GM23338 (cell line): ENCODE measurements at regions not wholly inside any gene's neighbourhood (a gene's known extent, or its start where the extent isn't known, plus 50 kb on each side); places are given as distances from the start of the nearest gene placed in this dataset.

ENCODE experiments used
- ATAC-seq: fragments of 200-7000 bp; cut with Tn5 transposase; 3 replicates; pipeline ENCODE4 v1.9.1; 2020
- DNase-seq: peaks from one replicate; pipeline ENCODE4 v3.0.0-alpha.2; 2015; ENCODE audit warnings: low spot score
- H2AFZ ChIP-seq: fragments of 200-600 bp; sonication (generic); 2 replicates; pipeline ENCODE4 v1.8.0; 2016; ENCODE audit warnings: antibody characterized with exemption, mild to moderate bottlenecking, moderate library complexity
- H3F3A ChIP-seq: fragments of 200-600 bp; sonication (generic); replicated peaks from 2 replicates; pipeline ENCODE4 v1.8.0; 2017; ENCODE audit warnings: antibody characterized with exemption, mixed run types, low read depth
- H3K27ac ChIP-seq: fragments of 200-600 bp; sonication (generic); 2 replicates; pipeline ENCODE4 v1.6.1; 2016; ENCODE audit warnings: low read depth
- H3K27me3 ChIP-seq: fragments of 200-600 bp; sonication (generic); 2 replicates; pipeline ENCODE4 v1.8.0; 2016; ENCODE audit warnings: mild to moderate bottlenecking, mixed run types, moderate library complexity; ENCODE audit not compliant: insufficient read depth
- H3K36me3 ChIP-seq: fragments of 200-600 bp; sonication (generic); 2 replicates; pipeline ENCODE4 v1.8.0; 2016; ENCODE audit warnings: mild to moderate bottlenecking; ENCODE audit not compliant: insufficient read depth
- H3K4me1 ChIP-seq: fragments of 200-600 bp; sonication (generic); 2 replicates; pipeline ENCODE4 v1.8.0; 2016; ENCODE audit warnings: mild to moderate bottlenecking, moderate library complexity; ENCODE audit not compliant: insufficient read depth
- H3K4me2 ChIP-seq: fragments of 200-600 bp; sonication (generic); 2 replicates; pipeline ENCODE4 v1.7.1; 2017; ENCODE audit warnings: mixed run types
- H3K4me3 ChIP-seq: fragments of 200-600 bp; sonication (generic); 2 replicates; pipeline ENCODE4 v1.6.1; 2016; ENCODE audit warnings: mixed run types
- H3K79me2 ChIP-seq: fragments of 200-600 bp; sonication (generic); replicated peaks from 2 replicates; pipeline ENCODE4 v1.8.0; 2017; ENCODE audit warnings: mild to moderate bottlenecking; ENCODE audit not compliant: insufficient read depth
- H3K9me2 ChIP-seq: fragments of 200-600 bp; sonication (generic); 2 replicates; pipeline ENCODE4 v1.8.0; 2017; ENCODE audit not compliant: insufficient read depth
- H4K20me1 ChIP-seq: fragments of 200-600 bp; sonication (generic); replicated peaks from 2 replicates; pipeline ENCODE4 v1.8.0; 2017; ENCODE audit warnings: mild to moderate bottlenecking; ENCODE audit not compliant: insufficient read depth
- H3K27ac Mint-ChIP-seq: 2 replicates; pipeline ENCODE4 v1.8.0; 2020; ENCODE audit warnings: inconsistent platforms, mild to moderate bottlenecking, moderate library complexity, mixed read lengths
- H3K27me3 Mint-ChIP-seq: 3 replicates; pipeline ENCODE4 v1.8.0; 2022; ENCODE audit warnings: low read depth, mild to moderate bottlenecking, moderate library complexity, mixed read lengths, inconsistent platforms; ENCODE audit not compliant: insufficient read depth, poor library complexity
- H3K36me3 Mint-ChIP-seq: 3 replicates; pipeline ENCODE4 v1.8.0; 2021; ENCODE audit warnings: low read depth, mild to moderate bottlenecking, inconsistent platforms, moderate library complexity, mixed read lengths
- H3K4me1 Mint-ChIP-seq: 3 replicates; pipeline ENCODE4 v1.8.0; 2020; ENCODE audit warnings: mild to moderate bottlenecking, inconsistent platforms, mixed read lengths
- H3K4me3 Mint-ChIP-seq: 3 replicates; pipeline ENCODE4 v1.8.0; 2021; ENCODE audit warnings: moderate library complexity, mild to moderate bottlenecking, inconsistent platforms, mixed read lengths
- H3K9me3 Mint-ChIP-seq: 3 replicates; pipeline ENCODE4 v1.8.0; 2020; ENCODE audit warnings: moderate library complexity, mild to moderate bottlenecking, inconsistent platforms, mixed read lengths
- CREB1 ChIP-seq: fragments of 250-450 bp; sonication (Bioruptor Pico); IDR thresholded peaks from 2 replicates; pipeline ENCODE4 v1.5.0; 2020; ENCODE audit warnings: low read depth, mild to moderate bottlenecking, moderate library complexity
- EZH2 ChIP-seq: fragments of 200-600 bp; sonication (generic); IDR thresholded peaks from one replicate; pipeline ENCODE4 v1.8.0; 2017; ENCODE audit warnings: antibody characterized with exemption, mild to moderate bottlenecking, low read depth; ENCODE audit not compliant: unreplicated experiment
- EZH2phosphoT487 ChIP-seq: fragments of 200-600 bp; sonication (generic); IDR thresholded peaks from one replicate; pipeline ENCODE4 v1.8.1; 2018; ENCODE audit warnings: antibody characterized with exemption; ENCODE audit not compliant: unreplicated experiment
- JUNB ChIP-seq: IDR thresholded peaks from one replicate; pipeline ENCODE4 v1.6.1; 2016; ENCODE audit warnings: antibody characterized with exemption; ENCODE audit not compliant: unreplicated experiment
- NANOG ChIP-seq: IDR thresholded peaks from 2 replicates; pipeline ENCODE4 v1.6.1; 2016; ENCODE audit warnings: antibody characterized with exemption, borderline replicate concordance
- POLR2AphosphoS5 ChIP-seq: IDR thresholded peaks from 2 replicates; pipeline ENCODE4 v1.6.1; 2016; ENCODE audit warnings: antibody characterized with exemption, low read depth
- ZNF114 ChIP-seq: fragments of 250-450 bp; sonication (Bioruptor Pico); IDR thresholded peaks from 2 replicates; pipeline ENCODE4 v1.5.0; 2020; ENCODE audit warnings: mild to moderate bottlenecking, moderate library complexity
- ZNF331 ChIP-seq: fragments of 250-450 bp; sonication (Bioruptor Pico); IDR thresholded peaks from 2 replicates; pipeline ENCODE4 v1.5.0; 2020; ENCODE audit warnings: low read depth, mild to moderate bottlenecking, moderate library complexity
- TF ChIP-seq, protein P1 (sequence below): IDR thresholded peaks from one replicate; pipeline ENCODE4 v1.6.1; 2018; ENCODE audit warnings: antibody characterized with exemption; ENCODE audit not compliant: unreplicated experiment
- TF ChIP-seq, protein P2 (sequence below): IDR thresholded peaks from 2 replicates; pipeline ENCODE4 v1.6.1; 2016; ENCODE audit warnings: antibody characterized with exemption
- TF ChIP-seq, protein P3 (sequence below), 2 experiments: fragments of 200-600 bp in 1 of 2; sonication (generic) in 1 of 2; conservative IDR thresholded peaks; 2 replicates each; pipeline versions ENCODE4 v1.5.1 to v1.6.1; 2016 to 2017; ENCODE audit warnings: antibody characterized with exemption in 2 of 2, low read depth in 2 of 2, mild to moderate bottlenecking in 2 of 2, moderate library complexity in 1 of 2

DNA sequence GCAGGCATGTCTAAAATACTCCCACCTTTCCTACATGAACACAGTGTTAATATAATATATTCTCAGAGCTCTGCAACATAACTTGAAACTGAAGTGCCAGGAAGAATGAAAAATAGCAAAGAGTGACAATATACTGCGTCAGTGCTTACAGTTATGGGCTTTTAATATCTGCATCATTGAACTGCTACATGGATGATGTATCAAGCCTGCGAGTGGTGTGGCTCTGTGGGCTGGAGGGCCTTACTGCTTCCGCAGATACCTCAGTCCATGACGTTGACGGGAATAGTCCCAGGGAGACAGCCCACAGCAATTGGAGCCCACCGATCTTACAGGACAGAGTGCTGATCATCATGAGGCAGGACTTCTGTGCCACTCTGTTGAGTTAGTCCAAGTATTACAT, 727.0 kb downstream of the NR2F2 start (continued):
- TF ChIP-seq, protein P1, sequence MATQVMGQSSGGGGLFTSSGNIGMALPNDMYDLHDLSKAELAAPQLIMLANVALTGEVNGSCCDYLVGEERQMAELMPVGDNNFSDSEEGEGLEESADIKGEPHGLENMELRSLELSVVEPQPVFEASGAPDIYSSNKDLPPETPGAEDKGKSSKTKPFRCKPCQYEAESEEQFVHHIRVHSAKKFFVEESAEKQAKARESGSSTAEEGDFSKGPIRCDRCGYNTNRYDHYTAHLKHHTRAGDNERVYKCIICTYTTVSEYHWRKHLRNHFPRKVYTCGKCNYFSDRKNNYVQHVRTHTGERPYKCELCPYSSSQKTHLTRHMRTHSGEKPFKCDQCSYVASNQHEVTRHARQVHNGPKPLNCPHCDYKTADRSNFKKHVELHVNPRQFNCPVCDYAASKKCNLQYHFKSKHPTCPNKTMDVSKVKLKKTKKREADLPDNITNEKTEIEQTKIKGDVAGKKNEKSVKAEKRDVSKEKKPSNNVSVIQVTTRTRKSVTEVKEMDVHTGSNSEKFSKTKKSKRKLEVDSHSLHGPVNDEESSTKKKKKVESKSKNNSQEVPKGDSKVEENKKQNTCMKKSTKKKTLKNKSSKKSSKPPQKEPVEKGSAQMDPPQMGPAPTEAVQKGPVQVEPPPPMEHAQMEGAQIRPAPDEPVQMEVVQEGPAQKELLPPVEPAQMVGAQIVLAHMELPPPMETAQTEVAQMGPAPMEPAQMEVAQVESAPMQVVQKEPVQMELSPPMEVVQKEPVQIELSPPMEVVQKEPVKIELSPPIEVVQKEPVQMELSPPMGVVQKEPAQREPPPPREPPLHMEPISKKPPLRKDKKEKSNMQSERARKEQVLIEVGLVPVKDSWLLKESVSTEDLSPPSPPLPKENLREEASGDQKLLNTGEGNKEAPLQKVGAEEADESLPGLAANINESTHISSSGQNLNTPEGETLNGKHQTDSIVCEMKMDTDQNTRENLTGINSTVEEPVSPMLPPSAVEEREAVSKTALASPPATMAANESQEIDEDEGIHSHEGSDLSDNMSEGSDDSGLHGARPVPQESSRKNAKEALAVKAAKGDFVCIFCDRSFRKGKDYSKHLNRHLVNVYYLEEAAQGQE, result no peak
- TF ChIP-seq ZNF331 (CRISPR knock-in tag), result no peak
- TF ChIP-seq, protein P2, sequence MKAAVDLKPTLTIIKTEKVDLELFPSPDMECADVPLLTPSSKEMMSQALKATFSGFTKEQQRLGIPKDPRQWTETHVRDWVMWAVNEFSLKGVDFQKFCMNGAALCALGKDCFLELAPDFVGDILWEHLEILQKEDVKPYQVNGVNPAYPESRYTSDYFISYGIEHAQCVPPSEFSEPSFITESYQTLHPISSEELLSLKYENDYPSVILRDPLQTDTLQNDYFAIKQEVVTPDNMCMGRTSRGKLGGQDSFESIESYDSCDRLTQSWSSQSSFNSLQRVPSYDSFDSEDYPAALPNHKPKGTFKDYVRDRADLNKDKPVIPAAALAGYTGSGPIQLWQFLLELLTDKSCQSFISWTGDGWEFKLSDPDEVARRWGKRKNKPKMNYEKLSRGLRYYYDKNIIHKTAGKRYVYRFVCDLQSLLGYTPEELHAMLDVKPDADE, result no peak
- no peak for TF ChIP-seq NANOG
- TF ChIP-seq, protein P3, sequence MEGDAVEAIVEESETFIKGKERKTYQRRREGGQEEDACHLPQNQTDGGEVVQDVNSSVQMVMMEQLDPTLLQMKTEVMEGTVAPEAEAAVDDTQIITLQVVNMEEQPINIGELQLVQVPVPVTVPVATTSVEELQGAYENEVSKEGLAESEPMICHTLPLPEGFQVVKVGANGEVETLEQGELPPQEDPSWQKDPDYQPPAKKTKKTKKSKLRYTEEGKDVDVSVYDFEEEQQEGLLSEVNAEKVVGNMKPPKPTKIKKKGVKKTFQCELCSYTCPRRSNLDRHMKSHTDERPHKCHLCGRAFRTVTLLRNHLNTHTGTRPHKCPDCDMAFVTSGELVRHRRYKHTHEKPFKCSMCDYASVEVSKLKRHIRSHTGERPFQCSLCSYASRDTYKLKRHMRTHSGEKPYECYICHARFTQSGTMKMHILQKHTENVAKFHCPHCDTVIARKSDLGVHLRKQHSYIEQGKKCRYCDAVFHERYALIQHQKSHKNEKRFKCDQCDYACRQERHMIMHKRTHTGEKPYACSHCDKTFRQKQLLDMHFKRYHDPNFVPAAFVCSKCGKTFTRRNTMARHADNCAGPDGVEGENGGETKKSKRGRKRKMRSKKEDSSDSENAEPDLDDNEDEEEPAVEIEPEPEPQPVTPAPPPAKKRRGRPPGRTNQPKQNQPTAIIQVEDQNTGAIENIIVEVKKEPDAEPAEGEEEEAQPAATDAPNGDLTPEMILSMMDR (conservative IDR thresholded peaks at IDR 0.05; ENCODE audit: low read depth in 2 of 2), result no peak
- TF ChIP-seq EZH2, result no peak
- TF ChIP-seq EZH2phosphoT487, result no peak
- no peak for TF ChIP-seq ZNF114
- TF ChIP-seq POLR2AphosphoS5, result no peak
- no peak for TF ChIP-seq CREB1 (CRISPR knock-in tag)

DNA sequence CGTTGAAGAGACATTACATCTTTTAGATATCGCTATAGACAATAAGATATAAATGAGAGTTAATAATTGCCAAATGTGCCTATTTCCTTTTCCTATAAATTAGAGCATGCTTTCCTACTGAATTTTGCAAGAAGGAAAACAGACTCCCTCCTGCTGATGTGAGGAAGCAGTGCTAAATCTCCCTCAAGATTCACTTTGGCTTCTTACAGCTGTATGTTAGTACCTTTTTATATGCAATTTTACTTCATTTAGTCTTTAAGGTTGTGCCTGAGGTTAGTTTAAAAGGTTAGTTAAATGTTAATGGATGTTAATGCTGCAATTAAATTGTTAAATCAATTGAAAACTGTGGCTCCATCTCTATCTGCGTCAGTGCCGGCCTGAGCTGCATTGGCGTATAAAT, 728.8 kb downstream of the NR2F2 start:
- H3K4me3 Mint-ChIP-seq, result 0 out of 3 replicates have a peak overlapping the region, but pooled peaks have one; percentile 18
- H3K9me2 ChIP-seq, result peaks cover 4% of the 10 kb centered on the region; the same call in 1 of the 2 replicates
- H3K36me3 Mint-ChIP-seq, result no peaks in the 10 kb centered on the region
- H2AFZ ChIP-seq, result no peak overlapping the region
- H4K20me1 ChIP-seq, result no peaks in the 10 kb centered on the region
- H3K9me3 Mint-ChIP-seq, result no peaks in the 10 kb centered on the region; the same call in 2 of the 3 replicates
- H3K27me3 Mint-ChIP-seq, result peaks cover 2% of the 10 kb centered on the region
- H3K27me3 ChIP-seq, result peaks cover 12% of the 10 kb centered on the region; the same call in 1 of the 2 replicates
- H3K4me2 ChIP-seq, result peak overlapping the region; percentile 52
- H3K4me1 ChIP-seq, result peaks cover 36% of the 10 kb centered on the region
- H3K4me1 Mint-ChIP-seq, result peaks cover 39% of the 10 kb centered on the region
- peak overlapping the region; percentile 10; the same call in 1 of the 2 replicates for H3K4me3 ChIP-seq
- DNase-seq (peak; percentile 11), ATAC-seq (peak; percentile 60)
- H3F3A ChIP-seq, result no peaks in the 10 kb centered on the region
- TF ChIP-seq JUNB (no peak), NANOG (peak; percentile 86)
- no peak overlapping the region for H3K27ac ChIP-seq
- H3K36me3 ChIP-seq, result no peaks in the 10 kb centered on the region
- no peaks in the 10 kb centered on the region for H3K79me2 ChIP-seq
- H3K27ac Mint-ChIP-seq, result no peak overlapping the region
